ENCODE measurements at regions not wholly inside any gene's neighbourhood (a gene's known extent, or its start where the extent isn't known, plus 50 kb on each side); places are given as distances from the start of the nearest gene placed in this dataset.

DNA sequence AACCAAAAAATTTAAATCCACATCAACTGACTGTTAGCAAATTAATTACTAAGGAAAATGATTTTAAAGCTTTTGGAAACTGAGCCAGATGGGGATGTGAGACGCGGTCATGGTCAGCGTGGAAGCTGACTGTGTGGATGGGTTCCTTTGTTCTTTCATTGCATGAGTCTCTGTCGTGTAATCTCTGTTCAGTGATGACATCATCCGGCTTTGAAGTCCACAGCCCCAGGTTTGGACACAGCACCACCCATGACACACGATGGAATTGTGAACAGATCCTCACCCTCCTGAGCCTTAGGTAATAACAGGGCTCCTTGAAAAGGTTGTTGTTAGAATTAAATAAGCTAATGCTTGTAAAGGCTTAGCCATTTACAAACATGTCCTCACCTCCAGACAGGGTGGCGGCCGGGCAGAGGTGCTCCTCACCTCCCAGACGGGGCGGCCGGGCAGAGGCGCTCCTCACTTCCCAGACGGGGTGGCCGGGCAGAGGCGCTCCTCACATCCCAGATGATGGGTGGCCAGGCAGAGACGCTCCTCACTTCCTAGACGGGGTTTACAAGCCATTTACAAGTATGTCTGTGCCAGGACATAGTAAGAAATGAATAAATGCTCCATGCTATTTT is 677.3 kb downstream of the TBC1D22A start:
- H3K9me3 ChIP-seq, result no peaks in the 10 kb centered on the region

GRCh38 chr22:47437636-47438035 is 675.2 kb downstream of the TBC1D22A start:
- H3K36me3 ChIP-seq (ENCODE audit: control insufficient read depth in 2 of 2, extremely low read depth in 1 of 2, insufficient read depth in 1 of 2, low read length in 1 of 2), result no peaks in the 10 kb centered on the region
- POLR2A ChIA-PET, result no interaction called here
- no peaks in the 10 kb centered on the region for H3K9me3 ChIP-seq
- WGBS (ENCODE audit: insufficient coverage), result 52% methylated on average over 2 of the region's 3 CpGs
- H3K27me3 ChIP-seq (replicated peaks in 1 of 2; ENCODE audit: control insufficient read depth in 2 of 2, extremely low read depth in 1 of 2, insufficient read depth in 2 of 2, low read length in 1 of 2), result peaks cover 0 to 4% of the 10 kb centered on the region in 2 experiments
- Mint-ChIP-seq H3K4me1 (no peaks in the 10 kb centered on the region), H3K27me3 (peaks cover 0 to 3% of the 10 kb centered on the region in 2 donors), H3K36me3 (no peaks in the 10 kb centered on the region), H3K9me3 (peaks cover 16 to 23% (median 17%) of the 10 kb centered on the region in 3 donors), H3K27ac (no peak overlapping the region), H3K4me3 (no peak overlapping the region)
- H3K27ac ChIP-seq (ENCODE audit: low read length), result no peak overlapping the region
- no peak overlapping the region for H3K4me3 ChIP-seq (ENCODE audit: control insufficient read depth in 1 of 2, extremely low read depth in 1 of 2, low read length in 1 of 2)
- ATAC-seq (replicated peaks in 1 of 4) (no peak), DNase-seq (no peak)
- H3K4me1 ChIP-seq (ENCODE audit: control insufficient read depth in 1 of 2, extremely low read depth in 1 of 2, insufficient read depth in 2 of 2, low read length in 2 of 2), result no peaks in the 10 kb centered on the region
- CTCF ChIA-PET, result no interaction called here

More for the DNA sequence above, 677.3 kb downstream of the TBC1D22A start:
- 89% methylated on average over 5 of the region's 17 CpGs for WGBS (ENCODE audit: insufficient coverage)
- no peaks in the 10 kb centered on the region for H3K36me3 Mint-ChIP-seq
- peaks cover 17 to 26% (median 19%) of the 10 kb centered on the region in 3 donors for H3K9me3 Mint-ChIP-seq
- H3K27me3 ChIP-seq (replicated peaks in 1 of 2; ENCODE audit: control insufficient read depth in 2 of 2, extremely low read depth in 1 of 2, insufficient read depth in 2 of 2, low read length in 1 of 2), result peaks cover 0 to 4% of the 10 kb centered on the region in 2 experiments
- no peak overlapping the region for H3K27ac ChIP-seq (ENCODE audit: low read length)
- peaks cover 2 to 3% of the 10 kb centered on the region in 2 donors for H3K27me3 Mint-ChIP-seq
- H3K27ac Mint-ChIP-seq, result no peak overlapping the region
- no peak overlapping the region for H3K4me3 ChIP-seq (ENCODE audit: control insufficient read depth in 1 of 2, extremely low read depth in 1 of 2, low read length in 1 of 2)
- no peak overlapping the region for H3K4me3 Mint-ChIP-seq
- CTCF ChIA-PET, result no interaction called here
- H3K4me1 ChIP-seq (ENCODE audit: control insufficient read depth in 1 of 2, extremely low read depth in 1 of 2, insufficient read depth in 2 of 2, low read length in 2 of 2), result no peaks in the 10 kb centered on the region
- DNase-seq, result no peak
- H3K4me1 Mint-ChIP-seq, result no peaks in the 10 kb centered on the region
- POLR2A ChIA-PET, result no interaction called here
- no peaks in the 10 kb centered on the region for H3K36me3 ChIP-seq (ENCODE audit: control insufficient read depth in 2 of 2, extremely low read depth in 1 of 2, insufficient read depth in 1 of 2, low read length in 1 of 2)
- ATAC-seq (replicated peaks in 1 of 4), result no peak

GRCh38 chr22:47437110-47437509 is 674.7 kb downstream of the TBC1D22A start:
- Histone ChIP-seq H3K4me1 (ENCODE audit: control insufficient read depth in 1 of 2, extremely low read depth in 1 of 2, insufficient read depth in 2 of 2, low read length in 2 of 2) (no peaks in the 10 kb centered on the region), H3K27me3 (replicated peaks in 1 of 2; ENCODE audit: control insufficient read depth in 2 of 2, extremely low read depth in 1 of 2, insufficient read depth in 2 of 2, low read length in 1 of 2) (peaks cover 0 to 2% of the 10 kb centered on the region in 2 experiments), H3K4me3 (ENCODE audit: control insufficient read depth in 1 of 2, extremely low read depth in 1 of 2, low read length in 1 of 2) (no peak overlapping the region), H3K36me3 (ENCODE audit: control insufficient read depth in 2 of 2, extremely low read depth in 1 of 2, insufficient read depth in 1 of 2, low read length in 1 of 2) (no peaks in the 10 kb centered on the region), H3K27ac (ENCODE audit: low read length) (no peak overlapping the region), H3K9me3 (no peaks in the 10 kb centered on the region)
- Mint-ChIP-seq H3K36me3 (no peaks in the 10 kb centered on the region), H3K9me3 (peaks cover 13 to 19% (median 14%) of the 10 kb centered on the region in 3 donors), H3K27ac (no peak overlapping the region), H3K4me1 (no peaks in the 10 kb centered on the region), H3K27me3 (peaks cover 0 to 3% of the 10 kb centered on the region in 2 donors), H3K4me3 (no peak overlapping the region)
- DNase-seq (no peak), ATAC-seq (replicated peaks in 1 of 4) (no peak)
- ChIA-PET POLR2A (no interaction called here), CTCF (no interaction called here)
- 67% methylated on average over 1 of the region's 2 CpGs for WGBS (ENCODE audit: insufficient coverage)

DNA sequence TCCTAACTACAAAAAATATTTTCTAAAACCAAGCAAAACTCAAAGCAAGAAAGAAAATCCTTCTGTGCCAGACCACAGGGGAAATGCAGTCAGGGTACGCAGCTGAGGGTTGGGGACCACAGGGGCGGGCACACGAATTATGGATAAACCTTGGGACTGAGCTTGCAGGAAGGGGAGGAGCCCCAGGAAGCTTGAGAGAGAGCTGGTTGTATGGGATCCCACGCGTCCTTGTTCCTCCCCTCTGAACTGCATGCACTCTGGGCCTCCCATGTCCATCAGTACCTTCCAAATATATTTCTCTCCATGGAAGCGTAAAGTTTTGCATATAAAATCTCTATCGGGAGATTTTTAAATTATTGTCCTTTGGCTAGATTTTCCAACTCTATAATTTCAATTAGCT is 673.4 kb downstream of the TBC1D22A start:
- no peak overlapping the region for H3K27ac Mint-ChIP-seq
- POLR2A ChIA-PET, result no interaction called here

GRCh38 chr22:47435204-47435487 is 672.7 kb downstream of the TBC1D22A start:
- H3K36me3 ChIP-seq (ENCODE audit: control insufficient read depth in 2 of 2, extremely low read depth in 1 of 2, insufficient read depth in 1 of 2, low read length in 1 of 2), result no peaks in the 10 kb centered on the region
- no peaks in the 10 kb centered on the region for H3K4me1 ChIP-seq (ENCODE audit: control insufficient read depth in 1 of 2, extremely low read depth in 1 of 2, insufficient read depth in 2 of 2, low read length in 2 of 2)
- no peak overlapping the region for H3K27ac ChIP-seq (ENCODE audit: low read length)
- ATAC-seq (replicated peaks in 1 of 4), result no peak
- H3K27ac Mint-ChIP-seq, result no peak overlapping the region
- no peaks in the 10 kb centered on the region for H3K9me3 ChIP-seq
- CTCF ChIA-PET, result no interaction called here
- no peak overlapping the region for H3K4me3 ChIP-seq (ENCODE audit: control insufficient read depth in 1 of 2, extremely low read depth in 1 of 2, low read length in 1 of 2)
- DNase-seq, result no peak
- 80% methylated on average over 1 of the region's 5 CpGs for WGBS (ENCODE audit: insufficient coverage)
- no peaks in the 10 kb centered on the region for H3K36me3 Mint-ChIP-seq
- no peaks in the 10 kb centered on the region for H3K4me1 Mint-ChIP-seq
- H3K9me3 Mint-ChIP-seq, result peaks cover 2 to 9% (median 5%) of the 10 kb centered on the region in 3 donors
- peaks cover 0 to 4% of the 10 kb centered on the region in 2 experiments for H3K27me3 ChIP-seq (replicated peaks in 1 of 2; ENCODE audit: control insufficient read depth in 2 of 2, extremely low read depth in 1 of 2, insufficient read depth in 2 of 2, low read length in 1 of 2)
- no peak overlapping the region for H3K4me3 Mint-ChIP-seq
- H3K27me3 Mint-ChIP-seq, result peaks cover 0 to 3% of the 10 kb centered on the region in 2 donors
- POLR2A ChIA-PET, result no interaction called here

More for the DNA sequence above, 673.4 kb downstream of the TBC1D22A start:
- ATAC-seq (replicated peaks in 1 of 4) (no peak), DNase-seq (no peak)
- Histone ChIP-seq H3K27ac (ENCODE audit: low read length) (no peak overlapping the region), H3K4me1 (ENCODE audit: control insufficient read depth in 1 of 2, extremely low read depth in 1 of 2, insufficient read depth in 2 of 2, low read length in 2 of 2) (no peaks in the 10 kb centered on the region), H3K27me3 (replicated peaks in 1 of 2; ENCODE audit: control insufficient read depth in 2 of 2, extremely low read depth in 1 of 2, insufficient read depth in 2 of 2, low read length in 1 of 2) (no peaks in the 10 kb centered on the region), H3K36me3 (ENCODE audit: control insufficient read depth in 2 of 2, extremely low read depth in 1 of 2, insufficient read depth in 1 of 2, low read length in 1 of 2) (no peaks in the 10 kb centered on the region), H3K9me3 (no peaks in the 10 kb centered on the region), H3K4me3 (ENCODE audit: control insufficient read depth in 1 of 2, extremely low read depth in 1 of 2, low read length in 1 of 2) (no peak overlapping the region)
- Mint-ChIP-seq H3K4me1 (no peaks in the 10 kb centered on the region), H3K4me3 (no peak overlapping the region), H3K36me3 (no peaks in the 10 kb centered on the region), H3K27me3 (peaks cover 0 to 3% of the 10 kb centered on the region in 2 donors), H3K9me3 (peaks cover 6 to 14% (median 9%) of the 10 kb centered on the region in 3 donors)
- WGBS (ENCODE audit: insufficient coverage), result 66% methylated on average over 4 of the region's 7 CpGs
- CTCF ChIA-PET, result no interaction called here

GRCh38 chr22:47434336-47435203 is 672.1 kb downstream of the TBC1D22A start:
- peaks cover 0 to 4% of the 10 kb centered on the region in 2 experiments for H3K27me3 ChIP-seq (replicated peaks in 1 of 2; ENCODE audit: control insufficient read depth in 2 of 2, extremely low read depth in 1 of 2, insufficient read depth in 2 of 2, low read length in 1 of 2)
- H3K27ac ChIP-seq (ENCODE audit: low read length), result no peak overlapping the region
- no peaks in the 10 kb centered on the region for H3K4me1 ChIP-seq (ENCODE audit: control insufficient read depth in 1 of 2, extremely low read depth in 1 of 2, insufficient read depth in 2 of 2, low read length in 2 of 2)
- H3K9me3 ChIP-seq, result no peaks in the 10 kb centered on the region
- no peak for ATAC-seq (replicated peaks in 1 of 4)
- DNase-seq, result no peak
- H3K27ac Mint-ChIP-seq, result no peak overlapping the region
- no peaks in the 10 kb centered on the region for H3K4me1 Mint-ChIP-seq
- 88% methylated on average over 16 of the region's 17 CpGs for WGBS (ENCODE audit: insufficient coverage)
- no peaks in the 10 kb centered on the region for H3K36me3 Mint-ChIP-seq
- POLR2A ChIA-PET, result no interaction called here
- H3K4me3 ChIP-seq (ENCODE audit: control insufficient read depth in 1 of 2, extremely low read depth in 1 of 2, low read length in 1 of 2), result no peak overlapping the region
- H3K4me3 Mint-ChIP-seq, result no peak overlapping the region
- peaks cover 0 to 4% of the 10 kb centered on the region in 2 donors for H3K27me3 Mint-ChIP-seq
- no peaks in the 10 kb centered on the region for H3K36me3 ChIP-seq (ENCODE audit: control insufficient read depth in 2 of 2, extremely low read depth in 1 of 2, insufficient read depth in 1 of 2, low read length in 1 of 2)
- CTCF ChIA-PET, result no interaction called here
- H3K9me3 Mint-ChIP-seq, result peaks cover 0 to 7% (median 3%) of the 10 kb centered on the region in 3 donors

Measured in T-cell (primary cell).